Body of pancreas (tissue), 4 donors: ENCODE measurements at regions not wholly inside any gene's neighbourhood (a gene's known extent, or its start where the extent isn't known, plus 50 kb on each side); places are given as distances from the start of the nearest gene placed in this dataset.

ENCODE experiments used
- ATAC-seq: fragments of 150-250 bp; one replicate; pipeline ENCODE4 v1.9.1; 2016
- DNase-seq, 4 donors: peaks; one replicate each; pipeline ENCODE4 v3.0.0-alpha.2; 2019
- H3K27ac ChIP-seq, 4 donors: fragments of 200-600 bp; sonication (generic); 1 replicate in 3 of 4; 2 replicates in 1 of 4; pipeline versions ENCODE4 v1.5.1 to v1.6.1; 2016 to 2019; ENCODE audit warnings: mild to moderate bottlenecking in 1 of 4, mixed read lengths in 1 of 4, moderate library complexity in 1 of 4
- H3K27me3 ChIP-seq, 2 donors: fragments of 200-600 bp; sonication (generic); one replicate each; pipeline ENCODE4 v1.6.0; 2016; ENCODE audit warnings: mild to moderate bottlenecking in 1 of 2
- H3K36me3 ChIP-seq, 2 donors: fragments of 200-600 bp; sonication (generic); replicated peaks in 1 of 2; 2 replicates each; pipeline ENCODE4 v1.5.1; 2016; ENCODE audit warnings: low read depth in 2 of 2; ENCODE audit not compliant: insufficient read depth in 1 of 2
- H3K4me1 ChIP-seq: fragments of 200-600 bp; sonication (generic); one replicate; pipeline ENCODE4 v1.6.0; 2016
- H3K4me3 ChIP-seq, 2 donors: fragments of 200-600 bp; sonication (generic); 1 replicate in 1 of 2; 2 replicates in 1 of 2; pipeline ENCODE4 v1.5.1; 2016 to 2019
- H3K9me3 ChIP-seq, 3 donors: fragments of 200-600 bp; sonication (generic); 1 replicate in 2 of 3; 2 replicates in 1 of 3; pipeline ENCODE4 v1.5.1; 2016
- CTCF ChIP-seq, 7 experiments: fragments of 450-650 bp in 4 of 7; fragments of 200-600 bp in 3 of 7; sonication (generic) in 3 of 7; IDR thresholded peaks; one replicate each; pipeline ENCODE4 v1.5.1; 2016 to 2019; ENCODE audit warnings: antibody characterized with exemption in 7 of 7
- POLR2A ChIP-seq, 3 donors: fragments of 450-650 bp; IDR thresholded peaks; one replicate each; pipeline ENCODE4 v1.6.1; 2016; ENCODE audit warnings: antibody characterized with exemption in 3 of 3, mild to moderate bottlenecking in 2 of 3
- WGBS, 2 donors: methylation state at CpG; one replicate each; pipeline ENCODE4 v1.1.5; 2017; 5-methylcytosine and 5-hydroxymethylcytosine counted together
- intact Hi-C: fragments of 100-400 bp; cut with DNase I; formaldehyde crosslinking; loops from one replicate; pipeline ENCODE4 v1.15.1; 2023

DNA sequence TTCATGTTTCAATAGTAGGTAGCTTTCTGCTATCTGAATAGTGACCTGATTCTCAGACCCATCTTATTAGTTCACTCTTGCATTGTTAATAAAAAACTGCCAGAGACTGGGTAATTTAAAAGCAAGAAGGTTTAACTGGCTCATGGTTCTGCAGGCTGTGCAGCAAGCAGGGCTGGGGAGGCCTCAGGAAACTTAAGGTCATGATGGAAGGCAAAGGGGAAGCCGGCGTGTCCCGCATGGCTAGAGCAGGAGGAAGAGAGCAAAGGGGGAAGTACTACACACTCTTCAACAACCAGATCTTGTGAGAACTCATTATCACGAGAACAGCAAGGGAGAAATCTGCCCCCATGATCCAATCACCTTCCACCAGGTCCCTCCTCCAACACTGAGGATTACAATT, 185.2 kb upstream of the PITRM1 start:
- ATAC-seq (no peak), DNase-seq (no peak)
- TF ChIP-seq CTCF (IDR thresholded peaks at IDR 0.05) (no peak), POLR2A (IDR thresholded peaks at IDR 0.05) (no peak)
- Histone ChIP-seq H3K4me1 (no peaks in the 10 kb centered on the region), H3K4me3 (no peak overlapping the region), H3K27me3 (no peaks in the 10 kb centered on the region), H3K9me3 (no peaks in the 10 kb centered on the region), H3K36me3 (no peaks in the 10 kb centered on the region), H3K27ac (no peak overlapping the region)
- 89 to 94% methylated on average over 4 of the region's 4 CpGs for WGBS, 2 donors
- intact Hi-C loops: no loop called here

DNA sequence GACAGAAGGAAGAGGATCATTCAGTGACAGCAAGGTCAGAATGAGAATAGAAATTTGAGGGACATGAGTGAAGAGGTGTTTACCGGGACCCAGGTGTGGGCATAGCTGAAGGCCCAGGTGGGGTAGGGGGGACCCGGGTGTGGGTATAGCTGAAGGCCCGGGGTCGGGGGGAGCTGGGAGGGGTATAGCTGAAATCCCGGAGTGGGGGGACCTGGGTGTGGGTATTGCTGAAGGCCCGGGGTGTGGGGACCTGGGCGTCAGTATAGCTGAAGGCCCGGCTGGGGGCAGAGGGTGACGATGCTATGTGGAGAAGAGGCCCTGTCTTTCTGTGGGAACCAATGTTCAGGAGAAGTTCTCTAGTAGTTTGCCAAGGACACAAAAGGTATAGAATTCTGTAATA, 183.0 kb upstream of the PITRM1 start:
- 78 to 84% methylated on average over 9 of the region's 9 CpGs for WGBS, 2 donors

DNA sequence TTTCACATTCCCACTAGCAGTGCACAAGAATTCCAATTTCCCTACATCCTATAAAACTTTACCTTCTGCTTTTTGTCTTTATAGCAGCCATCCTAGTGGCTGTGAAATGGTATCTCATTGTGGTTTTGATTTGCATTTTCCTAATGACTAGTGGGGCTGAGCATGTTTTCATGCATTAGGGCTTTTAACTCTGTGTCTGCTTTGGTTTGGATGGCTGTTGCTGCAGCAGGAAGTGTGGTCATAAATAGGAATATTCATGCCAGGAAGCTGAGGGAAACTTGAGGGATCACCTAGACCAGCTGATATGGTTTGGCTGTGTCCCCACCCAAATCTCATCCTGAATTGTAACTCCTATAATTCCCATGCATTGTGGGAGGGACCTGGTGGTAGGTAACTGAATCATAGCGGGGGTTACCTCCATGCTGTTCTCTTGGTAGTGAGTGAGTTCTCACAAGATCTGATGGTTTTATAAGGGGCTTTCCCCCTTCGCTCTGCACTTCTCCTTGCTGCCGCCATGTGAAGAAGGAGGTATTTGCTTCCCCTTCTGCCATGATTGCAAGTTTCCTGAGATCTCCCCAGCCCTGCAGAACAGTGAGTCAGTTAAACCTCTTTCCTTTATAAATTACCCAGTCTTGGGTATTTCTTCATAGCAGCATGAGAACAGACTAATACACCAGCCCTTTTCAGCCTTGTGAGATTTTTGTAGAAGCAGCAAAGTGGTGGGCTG, 181.8 kb upstream of the PITRM1 start:
- WGBS, 2 donors: 78 to 94% methylated on average over 3 of the region's 3 CpGs
- intact Hi-C loops: no loop called here

More for the DNA sequence above, 183.0 kb upstream of the PITRM1 start:
- intact Hi-C loops: no loop called here
- no peaks in the 10 kb centered on the region for H3K4me1 ChIP-seq
- H3K9me3 ChIP-seq: no peaks in the 10 kb centered on the region
- TF ChIP-seq POLR2A (IDR thresholded peaks at IDR 0.05) (no peak), CTCF (IDR thresholded peaks at IDR 0.05) (no peak)
- H3K27me3 ChIP-seq: no peaks in the 10 kb centered on the region
- no peak overlapping the region for H3K4me3 ChIP-seq
- no peak overlapping the region for H3K27ac ChIP-seq
- no peak for DNase-seq
- H3K36me3 ChIP-seq: no peaks in the 10 kb centered on the region
- no peak for ATAC-seq

DNA sequence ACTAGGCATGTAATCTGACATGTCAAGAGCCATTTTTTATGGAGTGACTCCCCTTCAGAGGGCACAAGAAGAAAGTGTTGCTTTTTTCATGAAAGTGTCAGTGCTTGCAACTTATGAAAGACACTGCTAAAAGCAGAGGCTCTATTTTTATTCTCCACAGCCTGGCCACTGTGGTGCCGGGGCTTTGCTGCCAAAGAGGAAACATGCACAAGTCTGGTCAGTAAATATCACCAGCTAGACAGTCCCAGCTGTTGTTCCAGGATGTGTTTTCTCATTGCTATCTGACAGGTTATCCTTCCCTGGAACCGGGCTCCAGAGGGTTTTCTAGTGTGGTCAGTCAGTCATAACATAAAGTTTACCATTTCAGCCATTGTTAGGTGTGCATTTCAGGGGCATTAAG, 180.7 kb upstream of the PITRM1 start:
- DNase-seq: no peak
- H3K27ac ChIP-seq: no peak overlapping the region
- ATAC-seq: no peak
- 13 to 20% methylated on average over 2 of the region's 2 CpGs for WGBS, 2 donors
- no peak for TF ChIP-seq POLR2A (IDR thresholded peaks at IDR 0.05)
- no peak for TF ChIP-seq CTCF (IDR thresholded peaks at IDR 0.05)
- H3K27me3 ChIP-seq: no peaks in the 10 kb centered on the region
- H3K4me3 ChIP-seq: no peak overlapping the region
- intact Hi-C loops: no loop called here
- no peaks in the 10 kb centered on the region for H3K36me3 ChIP-seq
- no peaks in the 10 kb centered on the region for H3K4me1 ChIP-seq
- H3K9me3 ChIP-seq: no peaks in the 10 kb centered on the region

More for the DNA sequence above, 181.8 kb upstream of the PITRM1 start:
- Histone ChIP-seq H3K4me3 (no peak overlapping the region), H3K27me3 (no peaks in the 10 kb centered on the region), H3K4me1 (no peaks in the 10 kb centered on the region), H3K27ac (no peak overlapping the region), H3K36me3 (no peaks in the 10 kb centered on the region), H3K9me3 (no peaks in the 10 kb centered on the region)
- no peak for TF ChIP-seq CTCF (IDR thresholded peaks at IDR 0.05)
- TF ChIP-seq POLR2A (IDR thresholded peaks at IDR 0.05): no peak
- ATAC-seq (no peak), DNase-seq (no peak)

DNA sequence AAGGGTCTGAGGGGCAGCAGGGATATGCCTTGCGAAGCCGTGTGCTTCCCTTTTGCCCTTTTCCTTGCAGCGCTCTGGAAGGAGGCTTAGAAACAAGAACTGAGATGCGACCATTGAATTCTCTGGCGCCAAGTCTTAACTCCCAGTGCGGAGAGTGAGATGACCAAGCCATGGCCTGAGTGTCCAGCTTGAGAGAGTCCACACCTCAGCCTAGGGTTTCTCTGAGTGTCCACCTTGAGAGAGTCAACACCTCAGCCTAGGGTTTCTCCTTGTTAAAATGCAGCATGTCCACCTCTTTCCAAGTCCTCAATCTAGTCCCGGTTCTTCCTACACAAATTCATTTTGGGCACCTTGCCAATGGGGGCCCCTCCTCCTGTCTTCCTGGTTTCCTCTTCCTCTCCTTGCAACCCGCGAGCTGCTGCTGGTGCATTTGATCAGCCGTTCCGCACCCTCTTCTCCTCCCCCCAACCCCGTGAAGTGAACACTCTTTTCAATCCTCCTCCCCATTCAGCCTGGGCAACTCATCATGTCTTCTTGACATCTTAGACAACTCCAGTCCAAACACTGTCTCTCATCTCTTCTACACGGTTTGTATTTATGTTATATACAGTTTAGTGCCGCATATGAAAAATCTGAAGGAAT, 178.2 kb upstream of the PITRM1 start:
- H3K36me3 ChIP-seq: no peaks in the 10 kb centered on the region
- DNase-seq: no peak
- TF ChIP-seq POLR2A (IDR thresholded peaks at IDR 0.05) (no peak), CTCF (IDR thresholded peaks at IDR 0.05) (no peak)
- no peak overlapping the region for H3K4me3 ChIP-seq
- H3K27ac ChIP-seq: no peak overlapping the region
- H3K9me3 ChIP-seq: no peaks in the 10 kb centered on the region
- intact Hi-C loops: no loop called here
- no peaks in the 10 kb centered on the region for H3K4me1 ChIP-seq
- no peak for ATAC-seq
- H3K27me3 ChIP-seq: no peaks in the 10 kb centered on the region
- 62 to 66% methylated on average over 14 of the region's 14 CpGs for WGBS, 2 donors
